Activated CD8-positive, alpha-beta T cell treated with anti-CD3 and anti-CD28 coated beads, Interleukin-2, amount 10 ng/mL, durations not matched to agents 7 days and 5 days (primary cell): ENCODE measurements at regions not wholly inside any gene's neighbourhood (a gene's known extent, or its start where the extent isn't known, plus 50 kb on each side); places are given as distances from the start of the nearest gene placed in this dataset.

Source experiments
- ATAC-seq: fragments of 150-1000 bp; cut with Tn5 transposase; one replicate; pipeline ENCODE4 v1.10.0; 2021; ENCODE audit warnings: moderate library complexity
- CTCF ChIA-PET: fragments of 350-600 bp; sonication (Branson Sonifier 250); formaldehyde crosslinking; loops from one replicate; lab custom pipeline; 2021; ENCODE audit warnings: antibody characterized with exemption; lab: Charles Lee
- POLR2A ChIA-PET: fragments of 350-600 bp; sonication (Branson Sonifier 250); formaldehyde crosslinking; loops from one replicate; lab custom pipeline; 2021; ENCODE audit warnings: antibody characterized with exemption; lab: Charles Lee
- DNase-seq: peaks from one replicate; pipeline ENCODE4 v3.0.0-alpha.2; 2020
- H3K27ac Mint-ChIP-seq: one replicate; pipeline ENCODE4 v1.8.0; 2021; ENCODE audit warnings: mild to moderate bottlenecking, mixed read lengths
- H3K27me3 Mint-ChIP-seq: one replicate; pipeline ENCODE4 v1.8.0; 2021; ENCODE audit warnings: low read depth, mixed read lengths
- H3K36me3 Mint-ChIP-seq: one replicate; pipeline ENCODE4 v1.8.0; 2021; ENCODE audit warnings: low read depth, mixed read lengths
- H3K4me1 Mint-ChIP-seq: one replicate; pipeline ENCODE4 v1.8.0; 2021; ENCODE audit warnings: low read depth, mixed read lengths
- H3K4me3 Mint-ChIP-seq: one replicate; pipeline ENCODE4 v1.8.0; 2021; ENCODE audit warnings: mild to moderate bottlenecking, mixed read lengths
- H3K9me3 Mint-ChIP-seq: one replicate; pipeline ENCODE4 v1.8.0; 2022; ENCODE audit warnings: mixed read lengths; ENCODE audit not compliant: insufficient read depth

DNA sequence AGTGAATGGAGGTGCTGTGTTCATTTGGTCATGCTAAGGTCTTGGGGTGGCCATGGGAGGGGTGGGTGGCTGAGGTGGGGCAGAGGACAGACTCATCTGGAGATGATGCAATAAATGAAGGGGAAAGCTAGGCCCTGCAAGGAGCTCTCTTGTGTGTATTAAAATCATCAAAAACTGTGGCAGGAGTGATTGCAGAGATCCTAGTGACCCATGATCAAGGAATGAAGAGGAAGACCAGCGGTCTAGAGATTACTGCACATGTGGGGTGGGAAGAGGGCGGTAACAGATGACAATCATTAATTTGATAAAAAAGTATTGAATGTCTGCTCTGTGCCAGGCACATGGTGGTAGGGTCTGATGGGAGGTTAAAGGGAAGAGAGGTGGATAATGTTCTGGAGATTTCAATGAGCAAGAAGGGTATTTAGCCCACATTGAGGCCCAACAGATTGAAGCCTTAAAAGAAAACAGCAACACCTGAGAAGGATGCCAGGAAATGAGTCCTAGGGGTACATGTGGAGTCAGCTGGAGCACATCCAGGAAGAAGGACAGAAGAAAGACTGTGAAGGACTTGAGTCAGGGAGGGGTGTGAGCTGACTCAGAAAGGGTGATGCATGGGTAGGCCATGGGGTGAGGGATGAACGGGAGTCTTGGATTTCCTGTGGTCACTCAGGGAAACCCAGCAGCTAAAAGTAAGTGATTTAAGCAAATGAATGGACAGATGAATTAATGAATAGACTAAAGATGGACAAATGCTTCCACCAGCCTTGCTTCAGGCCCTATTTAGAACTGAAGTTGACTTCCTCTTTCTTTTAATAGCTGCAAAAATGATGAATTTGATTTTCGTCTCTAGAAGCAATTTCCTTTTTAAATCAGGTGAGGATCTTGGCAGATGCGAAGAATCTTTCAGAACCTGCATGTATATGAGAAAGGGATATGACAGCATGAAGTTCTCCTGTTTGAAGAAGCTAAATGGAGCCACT lies 83.1 kb upstream of the IGFBP3 start:
- CTCF ChIA-PET = no interaction called here
- H3K4me1 Mint-ChIP-seq = no peaks in the 10 kb centered on the region
- H3K36me3 Mint-ChIP-seq = no peaks in the 10 kb centered on the region
- H3K4me3 Mint-ChIP-seq = no peak overlapping the region
- H3K9me3 Mint-ChIP-seq = no peaks in the 10 kb centered on the region
- ATAC-seq = no peak
- POLR2A ChIA-PET = no interaction called here
- no peaks in the 10 kb centered on the region for H3K27me3 Mint-ChIP-seq
- H3K27ac Mint-ChIP-seq = no peak overlapping the region
- DNase-seq = no peak

GRCh38 chr7:46003161-46003560 lies 82.1 kb upstream of the IGFBP3 start:
- POLR2A ChIA-PET = no interaction called here
- H3K9me3 Mint-ChIP-seq = peaks cover 2% of the 10 kb centered on the region
- ATAC-seq = no peak
- no peak for DNase-seq
- H3K27ac Mint-ChIP-seq = no peak overlapping the region
- H3K27me3 Mint-ChIP-seq = no peaks in the 10 kb centered on the region
- CTCF ChIA-PET = no interaction called here
- no peaks in the 10 kb centered on the region for H3K36me3 Mint-ChIP-seq
- H3K4me3 Mint-ChIP-seq = no peak overlapping the region
- no peaks in the 10 kb centered on the region for H3K4me1 Mint-ChIP-seq

DNA sequence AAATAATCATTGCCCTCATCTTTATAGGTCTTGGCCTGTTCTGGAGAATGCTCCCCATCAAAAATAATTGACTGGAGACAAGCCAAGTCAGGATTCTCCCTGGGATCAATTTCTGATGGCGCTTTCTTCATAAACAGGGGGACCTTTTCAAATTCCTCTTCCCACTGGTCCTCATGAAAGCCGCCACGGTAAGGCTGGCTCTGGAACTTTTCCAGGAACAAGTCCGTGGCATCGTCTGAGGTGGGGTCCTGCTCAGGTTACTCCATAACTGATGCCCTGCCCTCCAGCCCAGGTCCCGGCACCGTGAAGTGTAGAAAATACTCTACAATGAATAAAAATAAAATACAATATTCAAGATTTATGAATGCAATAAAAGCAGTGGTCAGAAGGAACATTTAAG lies 79.4 kb upstream of the IGFBP3 start:
- ATAC-seq (no peak), DNase-seq (no peak)
- Mint-ChIP-seq H3K27me3 (no peaks in the 10 kb centered on the region), H3K9me3 (peaks cover 6% of the 10 kb centered on the region), H3K4me3 (no peak overlapping the region), H3K4me1 (no peaks in the 10 kb centered on the region), H3K27ac (no peak overlapping the region), H3K36me3 (no peaks in the 10 kb centered on the region)
- ChIA-PET CTCF (no interaction called here), POLR2A (no interaction called here)

- DNase-seq (no peak), ATAC-seq (no peak)
- CTCF ChIA-PET = no interaction called here
- POLR2A ChIA-PET = no interaction called here
- H3K36me3 Mint-ChIP-seq = no peaks in the 10 kb centered on the region
- peaks cover 6% of the 10 kb centered on the region for H3K9me3 Mint-ChIP-seq
- H3K27ac Mint-ChIP-seq = no peak overlapping the region
- H3K4me3 Mint-ChIP-seq = no peak overlapping the region
- H3K27me3 Mint-ChIP-seq = no peaks in the 10 kb centered on the region
- no peaks in the 10 kb centered on the region for H3K4me1 Mint-ChIP-seq
These were observed 78.5 kb upstream of the IGFBP3 start for GRCh38 chr7:45999541-45999940.

DNA sequence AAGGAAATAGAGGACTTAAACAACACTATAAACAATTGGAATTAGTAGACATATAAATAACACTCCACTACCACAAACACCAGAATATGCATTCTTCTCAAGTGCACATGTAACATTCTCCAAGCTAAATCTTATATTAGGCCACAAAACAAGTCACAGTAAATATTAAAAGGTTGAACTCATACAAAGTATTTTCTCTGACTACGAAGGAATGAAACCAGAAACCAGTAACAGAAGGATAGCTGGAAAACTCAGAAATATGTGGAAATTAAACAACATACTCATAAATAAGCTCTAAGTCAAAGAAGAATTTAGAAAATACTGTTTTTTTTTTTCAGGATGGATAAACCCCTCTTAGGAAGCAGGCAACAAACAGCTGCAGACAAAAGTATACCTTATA lies 77.4 kb upstream of the IGFBP3 start:
- POLR2A ChIA-PET = no interaction called here
- H3K4me1 Mint-ChIP-seq = no peaks in the 10 kb centered on the region
- H3K27me3 Mint-ChIP-seq = no peaks in the 10 kb centered on the region
- ATAC-seq = no peak
- no peak overlapping the region for H3K27ac Mint-ChIP-seq
- no peak for DNase-seq
- no peaks in the 10 kb centered on the region for H3K36me3 Mint-ChIP-seq
- CTCF ChIA-PET = no interaction called here
- H3K9me3 Mint-ChIP-seq = peaks cover 6% of the 10 kb centered on the region
- H3K4me3 Mint-ChIP-seq = no peak overlapping the region

GRCh38 chr7:45993621-45994020 lies 72.5 kb upstream of the IGFBP3 start:
- H3K27me3 Mint-ChIP-seq = no peaks in the 10 kb centered on the region
- H3K9me3 Mint-ChIP-seq = peaks cover 6% of the 10 kb centered on the region
- ATAC-seq (no peak), DNase-seq (no peak)
- no peaks in the 10 kb centered on the region for H3K36me3 Mint-ChIP-seq
- no peaks in the 10 kb centered on the region for H3K4me1 Mint-ChIP-seq
- ChIA-PET CTCF (no interaction called here), POLR2A (no interaction called here)
- no peak overlapping the region for H3K4me3 Mint-ChIP-seq
- H3K27ac Mint-ChIP-seq = no peak overlapping the region

DNA sequence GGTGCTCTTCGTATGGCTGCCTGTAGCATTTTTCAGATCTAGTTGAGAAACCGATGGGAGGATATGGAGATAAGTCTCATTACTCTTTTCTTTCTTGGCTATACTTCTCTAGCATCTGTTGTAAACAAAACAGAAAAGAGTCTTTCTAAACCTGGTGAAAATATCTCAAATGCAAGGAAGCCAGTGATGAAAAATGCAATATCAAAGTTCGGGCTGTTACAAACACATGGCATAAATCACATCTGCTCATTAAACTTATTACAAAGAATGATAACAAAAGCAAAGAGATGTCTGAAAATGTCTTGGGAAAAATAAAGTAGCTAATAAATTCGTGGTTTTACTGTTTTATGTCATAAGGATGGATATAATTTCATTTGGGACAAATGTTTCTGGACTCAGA lies 71.8 kb upstream of the IGFBP3 start:
- Mint-ChIP-seq H3K27ac (no peak overlapping the region), H3K36me3 (no peaks in the 10 kb centered on the region), H3K9me3 (peaks cover 1% of the 10 kb centered on the region), H3K4me3 (no peak overlapping the region), H3K27me3 (no peaks in the 10 kb centered on the region), H3K4me1 (no peaks in the 10 kb centered on the region)
- DNase-seq = no peak
- POLR2A ChIA-PET = no interaction called here
- CTCF ChIA-PET = no interaction called here
- no peak for ATAC-seq

GRCh38 chr7:45990276-45990675 lies 69.2 kb upstream of the IGFBP3 start:
- ChIA-PET CTCF (no interaction called here), POLR2A (no interaction called here)
- Mint-ChIP-seq H3K27ac (no peak overlapping the region), H3K4me1 (no peaks in the 10 kb centered on the region), H3K4me3 (no peak overlapping the region), H3K36me3 (no peaks in the 10 kb centered on the region), H3K27me3 (no peaks in the 10 kb centered on the region), H3K9me3 (no peaks in the 10 kb centered on the region)
- DNase-seq (no peak), ATAC-seq (no peak)

DNA sequence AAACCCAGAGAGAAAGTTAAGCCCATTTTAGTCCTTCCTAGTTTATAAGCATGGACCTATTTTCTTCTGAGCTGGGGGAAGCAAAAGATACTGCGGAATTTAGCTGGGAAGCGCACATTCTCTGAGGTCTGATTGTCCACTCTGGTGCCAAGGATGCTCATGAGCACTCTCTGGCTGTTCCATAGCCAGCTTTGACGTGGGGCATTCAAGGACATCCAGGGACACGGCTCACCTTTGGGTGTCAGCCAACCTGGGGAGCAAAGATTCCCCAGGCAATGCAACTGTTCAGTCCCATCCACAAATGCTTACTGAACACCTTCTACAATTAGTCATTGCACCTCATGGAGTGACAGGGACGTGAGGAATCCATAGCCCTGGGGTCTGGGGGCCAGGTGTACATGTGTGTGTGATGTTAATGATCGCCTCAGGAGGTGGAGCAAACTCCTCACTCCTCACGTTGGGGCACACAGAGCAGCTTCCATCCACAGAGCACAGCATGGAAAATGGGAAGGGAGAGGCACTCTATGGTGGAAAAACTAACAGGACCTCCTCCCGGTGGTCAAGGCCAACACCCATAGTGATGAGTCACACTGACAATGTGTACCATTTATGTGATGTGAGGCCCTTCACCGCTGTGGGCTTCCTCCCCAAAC lies 67.5 kb upstream of the IGFBP3 start:
- H3K36me3 Mint-ChIP-seq = no peaks in the 10 kb centered on the region
- no peaks in the 10 kb centered on the region for H3K27me3 Mint-ChIP-seq
- no peak overlapping the region for H3K4me3 Mint-ChIP-seq
- no peak overlapping the region for H3K27ac Mint-ChIP-seq
- H3K9me3 Mint-ChIP-seq = no peaks in the 10 kb centered on the region
- ChIA-PET POLR2A (no interaction called here), CTCF (no interaction called here)
- no peaks in the 10 kb centered on the region for H3K4me1 Mint-ChIP-seq
- ATAC-seq (no peak), DNase-seq (no peak)

DNA sequence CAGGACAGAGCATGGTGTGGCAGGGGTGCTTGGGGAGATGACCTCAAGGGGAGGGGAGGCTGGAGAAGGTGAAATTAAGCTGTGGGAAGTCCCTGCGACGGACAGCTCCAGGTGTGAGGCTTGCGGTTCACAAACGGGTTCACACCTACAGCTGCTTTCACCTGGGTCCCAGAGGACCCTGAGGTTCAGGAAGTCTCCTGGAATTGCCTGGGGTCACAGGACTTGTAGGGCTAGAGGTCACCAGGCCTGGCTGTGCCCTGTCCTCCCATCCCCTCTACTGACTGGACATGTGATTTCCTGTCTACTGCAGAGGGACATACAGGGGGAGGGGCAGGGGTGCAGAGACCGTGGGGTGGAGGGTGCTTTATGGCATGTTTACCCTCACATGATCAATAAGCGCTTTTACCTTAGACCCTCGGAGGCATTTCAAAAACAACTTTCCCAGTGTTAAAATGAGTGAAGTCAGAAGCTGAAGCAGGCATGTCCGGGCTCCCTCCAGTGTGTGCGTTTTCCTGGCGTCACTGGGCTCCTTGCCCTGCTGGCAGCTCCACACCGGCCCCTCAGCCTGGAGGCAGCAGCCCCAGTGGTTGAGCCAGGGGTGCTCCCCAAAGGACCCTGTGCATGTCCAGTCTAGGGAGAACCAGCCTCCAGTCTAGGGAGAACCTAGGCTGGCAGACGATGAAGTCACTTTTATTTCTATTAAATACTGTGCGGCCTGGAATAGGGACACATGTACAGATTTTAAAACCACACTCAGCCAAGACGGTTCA lies 66.6 kb upstream of the IGFBP3 start:
- Mint-ChIP-seq H3K36me3 (no peaks in the 10 kb centered on the region), H3K4me1 (no peaks in the 10 kb centered on the region), H3K27ac (no peak overlapping the region), H3K9me3 (no peaks in the 10 kb centered on the region), H3K4me3 (no peak overlapping the region), H3K27me3 (no peaks in the 10 kb centered on the region)
- ChIA-PET CTCF (no interaction called here), POLR2A (no interaction called here)
- no peak for ATAC-seq
- no peak for DNase-seq

DNA sequence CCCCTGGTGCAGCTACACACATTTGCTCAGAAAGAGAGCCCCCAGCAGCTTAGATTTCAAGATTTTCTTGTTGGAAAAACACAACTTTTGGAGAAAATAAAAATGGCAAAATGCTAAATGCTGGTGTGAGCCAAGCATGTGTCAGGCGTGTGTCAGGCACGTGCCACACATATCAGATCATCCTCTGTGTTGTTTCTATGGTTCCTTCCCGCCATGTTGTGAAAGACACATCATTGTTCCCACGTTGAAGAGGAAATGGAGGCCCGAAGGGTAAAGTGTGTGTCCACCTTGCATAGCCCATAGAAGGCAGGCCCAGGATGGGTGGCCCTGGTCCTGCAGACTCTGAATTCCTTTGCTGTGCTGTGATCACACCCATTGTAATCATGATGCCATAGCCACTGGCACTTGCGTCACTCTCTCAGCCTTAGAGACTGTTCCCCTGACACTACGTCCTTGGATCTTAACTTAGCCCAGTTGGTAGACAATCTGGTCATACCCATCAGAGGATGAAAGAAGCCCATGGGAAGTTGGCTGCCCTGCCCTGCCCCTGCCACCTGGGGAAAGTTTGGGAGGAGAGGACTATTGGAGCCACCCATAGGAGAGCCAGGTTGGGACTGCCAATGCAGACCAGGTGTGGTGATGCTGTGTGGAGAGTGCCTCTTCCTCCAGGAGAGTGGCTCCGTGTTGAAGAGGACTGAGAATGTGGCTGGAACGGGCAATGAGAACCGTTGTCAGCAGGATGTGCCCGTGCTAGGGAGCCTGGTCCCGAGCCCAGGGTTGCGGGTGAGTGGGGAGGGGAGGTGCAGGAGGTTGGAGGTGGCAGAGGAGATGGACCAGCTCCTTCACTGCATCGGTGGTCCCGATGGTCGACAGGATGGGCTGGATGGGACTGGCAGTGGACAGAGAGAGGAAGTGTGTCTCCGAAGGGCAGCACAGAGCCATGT lies 65.6 kb upstream of the IGFBP3 start:
- ATAC-seq (no peak), DNase-seq (no peak)
- ChIA-PET POLR2A (no interaction called here), CTCF (interaction anchor here (0.6 to 1.2 kb wide), 2 partner anchors 64 to 365 kb away, joined by 3 to 6 read pairs; no protein-coding TSS in a partner anchor)
- no peaks in the 10 kb centered on the region for H3K27me3 Mint-ChIP-seq
- no peaks in the 10 kb centered on the region for H3K4me1 Mint-ChIP-seq
- H3K36me3 Mint-ChIP-seq = no peaks in the 10 kb centered on the region
- H3K9me3 Mint-ChIP-seq = no peaks in the 10 kb centered on the region
- H3K27ac Mint-ChIP-seq = no peak overlapping the region
- no peak overlapping the region for H3K4me3 Mint-ChIP-seq
